DOHH2 (cell line): ENCODE measurements at regions not wholly inside any gene's neighbourhood (a gene's known extent, or its start where the extent isn't known, plus 50 kb on each side); places are given as distances from the start of the nearest gene placed in this dataset.

Source experiments
- H3F3A ChIP-seq: fragments of 200-600 bp; sonication (generic), shearing (Covaris generic); 2 replicates; pipeline ENCODE4 v1.6.0; 2016; ENCODE audit warnings: antibody characterized with exemption, mild to moderate bottlenecking; ENCODE audit not compliant: control insufficient read depth, insufficient read depth
- H3K27ac ChIP-seq: fragments of 200-600 bp; sonication (generic); 2 replicates; pipeline ENCODE4 v1.5.1; 2014; ENCODE audit warnings: low read depth, mild to moderate bottlenecking, low read length, moderate library complexity
- H3K27me3 ChIP-seq: fragments of 200-600 bp; sonication (generic); 2 replicates; pipeline ENCODE4 v1.6.1; 2014; ENCODE audit warnings: mild to moderate bottlenecking, low read length, mixed read lengths; ENCODE audit not compliant: control insufficient read depth
- H3K36me3 ChIP-seq: fragments of 200-600 bp; sonication (generic); 2 replicates; pipeline ENCODE4 v1.6.1; 2014; ENCODE audit warnings: mild to moderate bottlenecking, low read length, moderate library complexity, mixed read lengths; ENCODE audit not compliant: control insufficient read depth
- H3K4me1 ChIP-seq: fragments of 200-600 bp; sonication (generic); 2 replicates; pipeline ENCODE4 v1.6.1; 2014; ENCODE audit warnings: mild to moderate bottlenecking, low read length, mixed read lengths; ENCODE audit not compliant: control insufficient read depth
- H3K4me2 ChIP-seq: fragments of 200-600 bp; sonication (generic); 2 replicates; pipeline ENCODE4 v1.6.0; 2014; ENCODE audit warnings: mild to moderate bottlenecking, low read length, moderate library complexity
- H3K4me3 ChIP-seq: fragments of 200-600 bp; sonication (generic); 2 replicates; pipeline ENCODE4 v1.5.1; 2014; ENCODE audit warnings: mild to moderate bottlenecking, low read length, mixed read lengths
- H3K79me2 ChIP-seq: fragments of 200-600 bp; sonication (generic); 2 replicates; pipeline ENCODE4 v1.6.1; 2014; ENCODE audit warnings: mild to moderate bottlenecking, low read length, mixed read lengths; ENCODE audit not compliant: control insufficient read depth
- H3K9me2 ChIP-seq: fragments of 200-600 bp; sonication (generic); replicated peaks from 2 replicates; pipeline ENCODE4 v1.6.1; 2014; ENCODE audit warnings: mild to moderate bottlenecking, low read length, mixed read lengths; ENCODE audit not compliant: control insufficient read depth
- H3K9me3 ChIP-seq: fragments of 200-600 bp; sonication (generic); 2 replicates; pipeline ENCODE4 v1.6.1; 2014; ENCODE audit warnings: antibody characterized with exemption, low read length, mixed read lengths; ENCODE audit not compliant: control insufficient read depth, insufficient read depth
- H4K20me1 ChIP-seq: fragments of 200-600 bp; sonication (generic); 2 replicates; pipeline ENCODE4 v1.6.0; 2014; ENCODE audit warnings: low read depth, mild to moderate bottlenecking, antibody characterized with exemption, low read length, moderate library complexity; ENCODE audit not compliant: control insufficient read depth, insufficient read depth
- CTCF ChIP-seq: fragments of 200-600 bp; sonication (generic); IDR thresholded peaks from one replicate; pipeline ENCODE4 v1.5.1; 2014; ENCODE audit warnings: antibody characterized with exemption, mild to moderate bottlenecking, low read depth, low read length; ENCODE audit not compliant: poor library complexity, severe bottlenecking
- EZH2phosphoT487 ChIP-seq: fragments of 200-600 bp; sonication (generic); IDR thresholded peaks from 2 replicates; pipeline ENCODE4 v1.6.1; 2017; ENCODE audit warnings: borderline replicate concordance, mild to moderate bottlenecking, antibody characterized with exemption, low read length, moderate library complexity, mixed read lengths

GRCh38 chr12:63406781-63407180 is 255.8 kb upstream of the AVPR1A start:
- TF ChIP-seq EZH2phosphoT487: no peak
- no peak for TF ChIP-seq CTCF
- H3K4me1 ChIP-seq: no peaks in the 10 kb centered on the region
- H3K27me3 ChIP-seq: no peaks in the 10 kb centered on the region
- H4K20me1 ChIP-seq: no peaks in the 10 kb centered on the region
- no peak overlapping the region for H3K27ac ChIP-seq
- H3K36me3 ChIP-seq: no peaks in the 10 kb centered on the region
- H3K79me2 ChIP-seq: no peaks in the 10 kb centered on the region
- H3F3A ChIP-seq: no peaks in the 10 kb centered on the region
- no peak overlapping the region for H3K4me2 ChIP-seq
- no peaks in the 10 kb centered on the region for H3K9me3 ChIP-seq
- no peak overlapping the region for H3K4me3 ChIP-seq
- H3K9me2 ChIP-seq: no peaks in the 10 kb centered on the region

- H3K4me3 ChIP-seq: no peak overlapping the region
- no peaks in the 10 kb centered on the region for H3K9me2 ChIP-seq
- no peak overlapping the region for H3K4me2 ChIP-seq
- no peaks in the 10 kb centered on the region for H4K20me1 ChIP-seq
- no peaks in the 10 kb centered on the region for H3F3A ChIP-seq
- no peak overlapping the region for H3K27ac ChIP-seq
- no peaks in the 10 kb centered on the region for H3K79me2 ChIP-seq
- TF ChIP-seq CTCF (no peak), EZH2phosphoT487 (no peak)
- no peaks in the 10 kb centered on the region for H3K36me3 ChIP-seq
- H3K27me3 ChIP-seq: no peaks in the 10 kb centered on the region
- H3K9me3 ChIP-seq: no peaks in the 10 kb centered on the region; the same call in 1 of the 2 replicates
- no peaks in the 10 kb centered on the region for H3K4me1 ChIP-seq
Observed at GRCh38 chr12:63404611-63405010, 253.6 kb upstream of the AVPR1A start.

- H3K9me2 ChIP-seq: no peaks in the 10 kb centered on the region
- no peak overlapping the region for H3K4me2 ChIP-seq
- H4K20me1 ChIP-seq: no peaks in the 10 kb centered on the region
- H3K27me3 ChIP-seq: no peaks in the 10 kb centered on the region
- no peaks in the 10 kb centered on the region for H3K36me3 ChIP-seq
- no peak overlapping the region for H3K4me3 ChIP-seq
- no peaks in the 10 kb centered on the region for H3K4me1 ChIP-seq
- H3K27ac ChIP-seq: no peak overlapping the region
- no peaks in the 10 kb centered on the region; the same call in 1 of the 2 replicates for H3K9me3 ChIP-seq
- H3F3A ChIP-seq: no peaks in the 10 kb centered on the region
- H3K79me2 ChIP-seq: no peaks in the 10 kb centered on the region
- TF ChIP-seq CTCF (no peak), EZH2phosphoT487 (no peak)
Observed at GRCh38 chr12:63403256-63403655, 252.3 kb upstream of the AVPR1A start.

GRCh38 chr12:63400718-63401117 is 249.7 kb upstream of the AVPR1A start:
- Histone ChIP-seq H3K9me3 (no peaks in the 10 kb centered on the region; the same call in 1 of the 2 replicates), H3K27me3 (no peaks in the 10 kb centered on the region)
- no peak for TF ChIP-seq CTCF
- no peak for TF ChIP-seq EZH2phosphoT487

More at GRCh38 chr12:63400718-63401117, 249.7 kb upstream of the AVPR1A start:
- Histone ChIP-seq H4K20me1 (no peaks in the 10 kb centered on the region), H3K4me1 (no peaks in the 10 kb centered on the region), H3K79me2 (no peaks in the 10 kb centered on the region), H3F3A (no peaks in the 10 kb centered on the region), H3K36me3 (no peaks in the 10 kb centered on the region), H3K4me2 (no peak overlapping the region), H3K4me3 (no peak overlapping the region), H3K9me2 (no peaks in the 10 kb centered on the region), H3K27ac (no peak overlapping the region)
